ENCODE measurements at regions not wholly inside any gene's neighbourhood (a gene's known extent, or its start where the extent isn't known, plus 50 kb on each side); places are given as distances from the start of the nearest gene placed in this dataset.

DNA sequence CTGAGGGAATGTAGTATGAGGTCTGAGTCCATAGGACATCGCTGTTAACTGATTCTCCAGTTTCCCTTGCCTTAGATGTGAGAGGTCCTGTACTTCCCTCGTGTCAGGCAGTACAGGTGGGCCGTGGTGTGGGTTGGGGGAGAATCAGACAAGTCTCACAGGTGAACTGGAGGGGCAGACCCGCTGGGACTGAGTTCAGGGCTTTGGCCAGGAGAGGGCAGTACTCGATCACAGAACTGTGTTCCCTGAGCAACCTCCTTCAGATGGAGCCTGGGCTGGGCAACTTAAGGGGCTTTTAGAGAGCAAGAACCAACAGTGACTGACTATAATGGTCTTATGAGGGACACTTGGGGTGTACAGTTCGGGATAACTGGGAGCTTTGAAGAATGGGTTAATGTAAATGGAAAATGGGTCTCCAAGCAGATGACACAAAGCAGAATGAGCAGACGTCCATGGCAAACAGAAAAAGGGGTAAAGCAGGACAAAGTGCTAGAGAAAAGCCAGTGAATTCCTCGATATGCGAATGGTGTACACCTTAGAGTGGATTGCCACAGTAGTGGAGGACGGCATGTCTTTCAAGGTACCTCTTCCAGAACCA, 83.6 kb downstream of the CCNG2 start:
- Histone ChIP-seq H3K79me2 (ENCODE audit: insufficient read depth, low read depth, low read length) (no peaks in the 10 kb centered on the region), H3K9me2 (ENCODE audit: insufficient read depth, low read length) (no peaks in the 10 kb centered on the region), H3K4me1 (ENCODE audit: insufficient read depth, low read length, poor library complexity, severe bottlenecking) (peaks cover 2% of the 10 kb centered on the region), H4K20me1 (ENCODE audit: insufficient read depth, low read length) (no peaks in the 10 kb centered on the region), H3K9me3 (ENCODE audit: low read length) (no peaks in the 10 kb centered on the region), H3K27ac (ENCODE audit: low read depth, low read length, poor library complexity, severe bottlenecking) (no peak overlapping the region), H3K36me3 (ENCODE audit: insufficient read depth, low read length) (no peaks in the 10 kb centered on the region), H3K4me3 (ENCODE audit: low read depth, low read length, poor library complexity, severe bottlenecking) (no peak overlapping the region), H3K4me2 (ENCODE audit: low read length) (no peak overlapping the region), H2AFZ (ENCODE audit: low read length) (no peak overlapping the region)
- intact Hi-C loops (cut with micrococcal nuclease; ENCODE audit: unreplicated experiment): loop anchor here (1.0 to 10.0 kb wide), 3 partner anchors 68 to 234 kb away; no protein-coding TSS in a partner anchor
- TF ChIP-seq, protein P1, sequence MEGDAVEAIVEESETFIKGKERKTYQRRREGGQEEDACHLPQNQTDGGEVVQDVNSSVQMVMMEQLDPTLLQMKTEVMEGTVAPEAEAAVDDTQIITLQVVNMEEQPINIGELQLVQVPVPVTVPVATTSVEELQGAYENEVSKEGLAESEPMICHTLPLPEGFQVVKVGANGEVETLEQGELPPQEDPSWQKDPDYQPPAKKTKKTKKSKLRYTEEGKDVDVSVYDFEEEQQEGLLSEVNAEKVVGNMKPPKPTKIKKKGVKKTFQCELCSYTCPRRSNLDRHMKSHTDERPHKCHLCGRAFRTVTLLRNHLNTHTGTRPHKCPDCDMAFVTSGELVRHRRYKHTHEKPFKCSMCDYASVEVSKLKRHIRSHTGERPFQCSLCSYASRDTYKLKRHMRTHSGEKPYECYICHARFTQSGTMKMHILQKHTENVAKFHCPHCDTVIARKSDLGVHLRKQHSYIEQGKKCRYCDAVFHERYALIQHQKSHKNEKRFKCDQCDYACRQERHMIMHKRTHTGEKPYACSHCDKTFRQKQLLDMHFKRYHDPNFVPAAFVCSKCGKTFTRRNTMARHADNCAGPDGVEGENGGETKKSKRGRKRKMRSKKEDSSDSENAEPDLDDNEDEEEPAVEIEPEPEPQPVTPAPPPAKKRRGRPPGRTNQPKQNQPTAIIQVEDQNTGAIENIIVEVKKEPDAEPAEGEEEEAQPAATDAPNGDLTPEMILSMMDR (conservative IDR thresholded peaks at IDR 0.05; ENCODE audit: low read length): peak; percentile 95
- TF ChIP-seq EZH2phosphoT487 (IDR thresholded peaks at IDR 0.05; ENCODE audit: borderline replicate concordance, low read depth, low read length): no peak
- DNase-seq (ENCODE audit: low spot score): peak; percentile 72
- ChIA-PET POLR2A (no interaction called here), CTCF (ENCODE audit: unreplicated experiment) (interaction anchor here (1.1 kb wide), 1 partner anchor 24 kb away, joined by 3 read pairs; no protein-coding TSS in a partner anchor)
- BruUV-seq (replicated peaks): no TSS peak

DNA sequence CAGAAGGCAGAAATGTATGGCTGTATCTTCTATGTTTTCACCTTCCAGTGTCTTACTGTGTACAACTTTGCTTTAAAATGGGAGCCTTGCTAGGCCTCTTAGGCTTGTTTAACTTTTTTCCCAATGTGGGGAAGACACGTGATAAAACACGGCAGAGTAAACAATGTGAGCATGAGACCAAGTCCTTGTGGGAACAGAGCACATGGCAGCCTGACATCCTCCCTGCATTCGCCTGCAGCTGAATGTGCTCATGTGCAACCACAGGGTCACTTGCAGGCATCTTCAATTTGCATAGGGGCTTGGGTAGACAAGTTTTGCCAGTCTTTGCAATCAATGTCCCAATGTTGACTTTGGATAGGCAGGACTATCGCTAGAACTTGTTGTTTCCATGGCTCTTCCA, 91.8 kb downstream of the CCNG2 start:
- Histone ChIP-seq H3K9me3 (ENCODE audit: low read length) (no peaks in the 10 kb centered on the region), H3K79me2 (ENCODE audit: insufficient read depth, low read depth, low read length) (no peaks in the 10 kb centered on the region), H3K4me1 (ENCODE audit: insufficient read depth, low read length, poor library complexity, severe bottlenecking) (no peaks in the 10 kb centered on the region), H3K36me3 (ENCODE audit: insufficient read depth, low read length) (no peaks in the 10 kb centered on the region), H2AFZ (ENCODE audit: low read length) (no peak overlapping the region), H3K9me2 (ENCODE audit: insufficient read depth, low read length) (no peaks in the 10 kb centered on the region), H3K4me2 (ENCODE audit: low read length) (no peak overlapping the region), H4K20me1 (ENCODE audit: insufficient read depth, low read length) (no peaks in the 10 kb centered on the region), H3K27ac (ENCODE audit: low read depth, low read length, poor library complexity, severe bottlenecking) (no peak overlapping the region), H3K4me3 (ENCODE audit: low read depth, low read length, poor library complexity, severe bottlenecking) (no peak overlapping the region)
- CTCF ChIA-PET (ENCODE audit: unreplicated experiment): interaction anchor here (0.5 kb wide), 1 partner anchor 98 kb away, joined by 5 read pairs; no protein-coding TSS in a partner anchor
- DNase-seq (ENCODE audit: low spot score): no peak
- TF ChIP-seq EZH2phosphoT487 (IDR thresholded peaks at IDR 0.05; ENCODE audit: borderline replicate concordance, low read depth, low read length): no peak
- TF ChIP-seq, protein P1 (conservative IDR thresholded peaks at IDR 0.05; ENCODE audit: low read length): no peak
- intact Hi-C loops (cut with micrococcal nuclease; ENCODE audit: unreplicated experiment): loop anchor here (10.0 kb wide), 1 partner anchor 226 kb away; no protein-coding TSS in a partner anchor
- POLR2A ChIA-PET: interaction anchor here (1.1 kb wide), 1 partner anchor 18 kb away, joined by 7 read pairs; no protein-coding TSS in a partner anchor
- no TSS peak for BruUV-seq (replicated peaks)

DNA sequence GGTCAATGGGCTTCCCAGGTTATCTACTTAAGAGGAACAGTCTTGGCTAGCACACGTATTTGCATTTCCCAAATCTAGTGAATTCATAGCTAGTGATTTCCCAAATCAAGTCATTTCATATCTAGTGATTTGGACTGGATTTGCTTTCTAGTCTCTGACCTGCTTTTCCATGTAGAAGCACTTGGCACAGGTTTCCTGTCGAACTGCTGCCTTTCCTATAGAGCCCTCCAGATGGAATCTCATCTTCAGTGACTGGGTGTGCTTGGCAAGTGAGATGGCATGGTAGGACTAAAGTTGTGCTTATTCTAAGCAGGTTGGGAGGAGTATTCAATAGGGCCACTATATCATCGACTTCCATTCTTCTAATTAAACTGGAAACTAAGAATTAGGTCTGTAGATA, 94.7 kb downstream of the CCNG2 start:
- no peaks in the 10 kb centered on the region for H3K36me3 ChIP-seq (ENCODE audit: insufficient read depth, low read length)
- H4K20me1 ChIP-seq (ENCODE audit: insufficient read depth, low read length): no peaks in the 10 kb centered on the region
- no peaks in the 10 kb centered on the region for H3K79me2 ChIP-seq (ENCODE audit: insufficient read depth, low read depth, low read length)
- CTCF ChIA-PET (ENCODE audit: unreplicated experiment): no interaction called here
- H3K9me2 ChIP-seq (ENCODE audit: insufficient read depth, low read length): no peaks in the 10 kb centered on the region
- intact Hi-C loops (cut with micrococcal nuclease; ENCODE audit: unreplicated experiment): no loop called here
- no TSS peak for BruUV-seq (replicated peaks)
- H2AFZ ChIP-seq (ENCODE audit: low read length): no peak overlapping the region
- H3K4me3 ChIP-seq (ENCODE audit: low read depth, low read length, poor library complexity, severe bottlenecking): no peak overlapping the region
- no peak overlapping the region for H3K4me2 ChIP-seq (ENCODE audit: low read length)
- no peaks in the 10 kb centered on the region for H3K9me3 ChIP-seq (ENCODE audit: low read length)
- POLR2A ChIA-PET: interaction anchor here (1.2 to 1.4 kb wide), 2 partner anchors 10 to 29 kb away, joined by 3 read pairs; no protein-coding TSS in a partner anchor
- TF ChIP-seq EZH2phosphoT487 (IDR thresholded peaks at IDR 0.05; ENCODE audit: borderline replicate concordance, low read depth, low read length): no peak
- TF ChIP-seq, protein P1 (conservative IDR thresholded peaks at IDR 0.05; ENCODE audit: low read length): no peak
- H3K27ac ChIP-seq (ENCODE audit: low read depth, low read length, poor library complexity, severe bottlenecking): no peak overlapping the region
- H3K4me1 ChIP-seq (ENCODE audit: insufficient read depth, low read length, poor library complexity, severe bottlenecking): no peaks in the 10 kb centered on the region
- no peak for DNase-seq (ENCODE audit: low spot score)

Measured in OCI-LY7 (cell line).